ENCODE measurements at regions not wholly inside any gene's neighbourhood (a gene's known extent, or its start where the extent isn't known, plus 50 kb on each side); places are given as distances from the start of the nearest gene placed in this dataset.

GRCh38 chr3:80239301-80239700 is 471.5 kb upstream of the ROBO1 start:
- TF ChIP-seq CTCF (IDR thresholded peaks at IDR 0.05): no peak
- no peaks in the 10 kb centered on the region for H3K4me1 ChIP-seq
- intact Hi-C loops (cut with DNase I): no loop called here
- H3K36me3 ChIP-seq: no peaks in the 10 kb centered on the region
- DNase-seq: no peak
- no peaks in the 10 kb centered on the region for H3K27me3 ChIP-seq
- no peak for ATAC-seq
- no peak overlapping the region for H3K4me3 ChIP-seq
- H3K27ac ChIP-seq: no peak overlapping the region
- H3K9me3 ChIP-seq: no peaks in the 10 kb centered on the region

GRCh38 chr3:80238606-80239005 is 470.8 kb upstream of the ROBO1 start:
- no peaks in the 10 kb centered on the region for H3K9me3 ChIP-seq
- H3K27ac ChIP-seq: no peak overlapping the region
- intact Hi-C loops (cut with DNase I): no loop called here
- H3K4me1 ChIP-seq: no peaks in the 10 kb centered on the region
- no peaks in the 10 kb centered on the region for H3K27me3 ChIP-seq
- no peak for TF ChIP-seq CTCF (IDR thresholded peaks at IDR 0.05)
- no peak overlapping the region for H3K4me3 ChIP-seq
- DNase-seq: no peak
- no peaks in the 10 kb centered on the region for H3K36me3 ChIP-seq
- no peak for ATAC-seq

GRCh38 chr3:80238152-80238551 is 470.4 kb upstream of the ROBO1 start:
- DNase-seq: no peak
- no peaks in the 10 kb centered on the region for H3K27me3 ChIP-seq
- no peak overlapping the region for H3K4me3 ChIP-seq
- H3K9me3 ChIP-seq: no peaks in the 10 kb centered on the region
- no peak for TF ChIP-seq CTCF (IDR thresholded peaks at IDR 0.05)
- no peak for ATAC-seq
- H3K36me3 ChIP-seq: no peaks in the 10 kb centered on the region
- intact Hi-C loops (cut with DNase I): no loop called here
- no peaks in the 10 kb centered on the region for H3K4me1 ChIP-seq
- H3K27ac ChIP-seq: no peak overlapping the region

- no peaks in the 10 kb centered on the region for H3K36me3 ChIP-seq
- no peak for TF ChIP-seq CTCF (IDR thresholded peaks at IDR 0.05)
- no peak for DNase-seq
- H3K4me1 ChIP-seq: no peaks in the 10 kb centered on the region
- ATAC-seq: no peak
- no peak overlapping the region for H3K4me3 ChIP-seq
- intact Hi-C loops (cut with DNase I): no loop called here
- no peaks in the 10 kb centered on the region for H3K27me3 ChIP-seq
- no peaks in the 10 kb centered on the region for H3K9me3 ChIP-seq
- H3K27ac ChIP-seq: no peak overlapping the region
Measured at GRCh38 chr3:80234706-80235105, 466.9 kb upstream of the ROBO1 start.

GRCh38 chr3:80233576-80233975 is 465.8 kb upstream of the ROBO1 start:
- no peak for TF ChIP-seq CTCF (IDR thresholded peaks at IDR 0.05)
- Histone ChIP-seq H3K36me3 (no peaks in the 10 kb centered on the region), H3K27me3 (no peaks in the 10 kb centered on the region), H3K27ac (no peak overlapping the region), H3K9me3 (no peaks in the 10 kb centered on the region), H3K4me1 (no peaks in the 10 kb centered on the region), H3K4me3 (no peak overlapping the region)
- no peak for ATAC-seq
- intact Hi-C loops (cut with DNase I): no loop called here
- no peak for DNase-seq

- no peak for ATAC-seq
- intact Hi-C loops (cut with DNase I): no loop called here
- DNase-seq: no peak
- no peak for TF ChIP-seq CTCF (IDR thresholded peaks at IDR 0.05)
- no peaks in the 10 kb centered on the region for H3K9me3 ChIP-seq
- no peaks in the 10 kb centered on the region for H3K36me3 ChIP-seq
- no peak overlapping the region for H3K27ac ChIP-seq
- no peaks in the 10 kb centered on the region for H3K27me3 ChIP-seq
- no peak overlapping the region for H3K4me3 ChIP-seq
- no peaks in the 10 kb centered on the region for H3K4me1 ChIP-seq
Measured at GRCh38 chr3:80232760-80233159, 465.0 kb upstream of the ROBO1 start.

Measured in upper lobe of right lung (tissue), 1 donor.